ENCODE measurements at regions not wholly inside any gene's neighbourhood (a gene's known extent, or its start where the extent isn't known, plus 50 kb on each side); places are given as distances from the start of the nearest gene placed in this dataset.

GRCh38 chr17:77647531-77647930 is 311.0 kb upstream of the TNRC6C start:
- no peak for DNase-seq (ENCODE audit: low spot score)

DNA sequence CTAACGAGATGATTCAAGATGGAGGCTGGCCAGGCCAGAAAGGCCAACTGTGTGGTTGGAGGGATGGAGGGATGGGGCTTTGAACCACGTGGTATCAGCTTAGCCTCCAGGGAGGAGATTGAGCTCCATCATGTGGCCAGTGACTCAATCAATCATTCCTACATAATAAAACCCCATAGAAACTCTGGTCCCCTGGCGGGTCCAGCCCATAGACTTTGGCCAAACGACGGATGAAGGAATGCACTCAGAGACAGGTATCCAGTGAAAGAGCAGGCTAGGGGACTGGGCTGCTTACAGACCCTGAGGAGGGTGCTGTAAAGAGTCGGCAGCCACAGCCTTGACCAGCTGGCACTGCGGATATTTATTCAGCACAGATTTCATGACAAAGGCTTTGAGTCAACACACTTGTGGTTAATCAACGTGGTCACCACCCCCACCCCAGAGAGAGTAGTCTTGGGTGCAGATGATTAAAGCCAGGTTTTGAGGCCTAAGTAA is 308.7 kb upstream of the TNRC6C start:
- no peak for DNase-seq (ENCODE audit: low spot score)

DNA sequence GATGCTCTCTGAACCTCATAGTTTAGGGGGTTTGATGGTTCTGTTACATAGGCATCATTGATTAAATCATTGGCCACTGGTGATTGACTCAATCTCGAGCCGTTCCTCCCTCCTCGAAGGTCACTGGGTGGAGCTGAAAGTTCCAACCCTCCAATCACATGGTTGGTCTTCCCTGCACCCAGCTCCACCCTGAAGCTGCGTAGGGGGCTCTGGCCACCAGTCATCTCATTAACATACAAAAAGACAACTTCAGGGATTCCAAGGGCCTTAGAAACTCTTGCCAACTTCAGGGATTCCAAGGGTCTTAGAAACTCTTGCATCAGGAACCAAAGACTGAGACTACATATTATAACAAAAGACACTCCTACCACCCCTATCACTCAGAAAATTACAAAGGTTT is 306.5 kb upstream of the TNRC6C start:
- no peak for DNase-seq (ENCODE audit: low spot score)

- DNase-seq (ENCODE audit: low spot score), result no peak
Measured at GRCh38 chr17:77654296-77654695, 304.2 kb upstream of the TNRC6C start.

DNA sequence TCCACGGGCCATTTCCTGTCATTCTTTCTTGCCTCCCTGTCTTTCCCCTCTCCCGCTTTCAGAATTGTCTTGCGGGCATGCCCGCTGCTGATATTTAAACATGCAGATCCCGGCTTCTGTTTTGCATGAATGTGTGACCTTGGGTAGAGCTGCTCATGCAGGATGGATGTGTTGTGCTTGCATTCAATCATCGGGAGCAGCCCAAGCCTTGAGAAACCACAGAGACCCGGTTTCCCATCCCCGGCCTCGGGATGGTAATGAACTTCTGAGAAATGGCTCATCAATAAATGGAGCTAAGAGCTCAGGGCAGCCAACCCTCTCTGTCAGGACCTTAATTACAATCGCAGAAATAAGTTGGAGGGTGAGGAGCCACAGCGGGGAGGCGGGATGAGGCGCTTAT is 303.7 kb upstream of the TNRC6C start:
- DNase-seq (ENCODE audit: low spot score), result no peak

GRCh38 chr17:77656054-77656453 is 302.4 kb upstream of the TNRC6C start:
- DNase-seq (ENCODE audit: low spot score), result no peak

DNA sequence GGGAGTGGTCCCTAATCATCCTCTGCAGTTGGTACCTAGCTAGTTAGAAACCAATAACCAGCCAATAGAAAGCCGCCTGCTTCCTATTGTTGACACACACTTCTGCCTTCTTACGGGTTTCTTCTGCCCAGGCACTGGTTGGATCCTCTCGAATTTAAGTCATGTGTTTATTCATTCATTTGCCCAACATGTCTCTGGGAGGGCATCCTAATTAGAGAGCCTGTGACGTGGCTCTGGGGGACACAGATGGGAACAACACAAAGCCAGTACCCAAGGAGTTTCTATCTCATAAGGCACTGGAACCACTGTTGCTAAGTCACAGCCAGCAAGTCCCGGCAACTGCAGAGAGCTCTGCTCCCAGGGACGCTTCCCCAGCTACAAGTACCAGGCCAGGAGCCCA is 300.7 kb upstream of the TNRC6C start:
- no peak for DNase-seq (ENCODE audit: low spot score)

- DNase-seq (ENCODE audit: low spot score), result no peak
Measured at GRCh38 chr17:77660524-77660923, 298.0 kb upstream of the TNRC6C start.

DNA sequence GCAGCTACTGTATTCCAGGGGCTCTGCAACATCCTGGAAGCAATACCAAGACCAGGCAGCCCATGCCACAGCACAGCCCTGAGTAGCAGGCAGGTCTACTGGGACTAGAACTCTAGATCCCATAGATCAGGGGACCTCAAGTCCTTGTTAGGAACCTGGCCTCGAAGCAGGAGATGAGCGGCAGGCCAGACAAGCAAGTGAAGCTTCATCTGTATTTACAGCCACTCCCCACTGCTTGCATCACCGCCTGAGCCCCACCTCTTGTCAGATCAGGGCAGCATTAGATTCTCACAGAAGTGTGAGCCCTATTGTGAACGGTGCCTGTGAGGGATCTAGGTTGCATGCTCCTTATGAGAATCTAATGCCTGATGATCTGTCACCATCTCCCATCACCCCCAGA is 295.7 kb upstream of the TNRC6C start:
- DNase-seq (ENCODE audit: low spot score), result no peak

DNA sequence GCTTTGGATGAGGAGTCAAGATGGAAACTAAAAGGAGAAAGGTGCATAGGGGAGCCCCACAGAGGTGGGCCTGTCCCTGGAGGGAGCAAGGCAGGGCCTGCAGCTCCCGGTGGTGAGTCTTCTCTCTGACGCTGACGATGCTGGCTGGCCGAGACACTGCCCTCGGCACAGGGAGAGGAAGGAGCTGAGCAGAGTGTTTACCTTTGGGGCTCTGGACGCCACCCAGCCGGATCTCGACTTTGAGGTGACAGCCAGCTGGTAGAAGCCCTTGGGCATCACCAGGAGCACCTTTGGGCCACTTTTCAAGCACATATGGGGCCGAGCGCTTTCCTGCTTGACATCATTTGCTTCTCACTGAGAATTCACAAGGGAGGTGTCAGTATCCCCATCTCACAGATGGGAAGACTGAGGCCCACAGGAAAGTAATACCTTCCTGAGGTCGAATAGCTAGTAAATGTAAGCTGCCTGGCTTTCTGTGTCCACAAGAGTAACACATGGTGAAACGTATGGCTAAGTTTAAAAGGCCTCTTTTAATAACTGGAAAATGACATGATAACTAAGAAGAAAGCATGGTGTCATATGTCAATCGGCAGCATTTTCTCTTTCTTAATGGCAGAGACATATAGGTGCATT is 294.3 kb upstream of the TNRC6C start:
- no peak for DNase-seq (ENCODE audit: low spot score)

- no peak for DNase-seq (ENCODE audit: low spot score)
Measured at GRCh38 chr17:77665833-77666232, 292.7 kb upstream of the TNRC6C start.

GRCh38 chr17:77666462-77666861 is 292.0 kb upstream of the TNRC6C start:
- DNase-seq (ENCODE audit: low spot score), result no peak

DNA sequence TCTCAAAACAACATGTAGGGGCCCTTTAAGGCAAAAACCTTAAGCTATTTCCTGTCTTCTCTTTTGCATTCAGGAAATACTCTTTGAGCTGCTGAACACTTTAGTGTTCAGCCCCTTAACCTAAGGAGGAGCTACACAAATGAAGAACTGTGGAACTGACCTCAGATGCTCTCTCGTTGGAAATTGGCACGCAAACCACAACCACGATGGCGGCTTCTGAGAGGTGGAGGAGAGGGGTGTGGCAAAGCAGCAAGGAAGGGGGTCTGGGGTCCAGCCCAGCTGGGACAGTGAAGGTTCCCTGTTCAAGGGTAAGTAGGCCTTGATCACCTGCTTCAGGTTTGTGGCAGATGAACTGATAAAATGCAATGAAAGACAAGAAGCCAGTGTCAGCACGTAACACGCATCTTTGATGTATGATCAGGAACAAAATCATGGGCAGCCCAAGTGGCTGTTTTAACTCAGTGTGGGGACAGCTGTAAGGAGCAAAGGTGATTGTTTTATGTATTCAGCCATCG is 291.6 kb upstream of the TNRC6C start:
- DNase-seq (ENCODE audit: low spot score), result no peak

GRCh38 chr17:77667478-77667877 is 291.0 kb upstream of the TNRC6C start:
- DNase-seq (ENCODE audit: low spot score), result no peak

DNA sequence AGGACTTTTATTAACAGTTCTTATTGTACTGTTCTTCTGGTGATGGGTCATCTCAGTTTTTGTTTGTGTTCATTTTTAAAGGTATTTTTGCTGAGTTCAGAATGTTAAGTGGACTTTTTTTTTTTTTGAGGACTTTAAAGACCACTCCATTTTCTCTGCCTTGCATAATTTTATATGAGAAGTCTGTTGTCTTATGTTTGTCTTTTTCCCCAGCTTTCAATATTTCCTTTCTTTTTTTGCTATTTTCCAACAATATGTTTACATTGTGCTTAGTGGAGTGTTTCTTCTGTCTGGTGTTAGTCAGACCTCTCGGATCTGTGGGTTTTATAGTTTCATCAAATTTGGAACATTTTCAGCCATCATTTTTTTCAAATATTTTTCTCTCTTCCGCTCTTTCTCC is 290.0 kb upstream of the TNRC6C start:
- DNase-seq (ENCODE audit: low spot score), result no peak

DNA sequence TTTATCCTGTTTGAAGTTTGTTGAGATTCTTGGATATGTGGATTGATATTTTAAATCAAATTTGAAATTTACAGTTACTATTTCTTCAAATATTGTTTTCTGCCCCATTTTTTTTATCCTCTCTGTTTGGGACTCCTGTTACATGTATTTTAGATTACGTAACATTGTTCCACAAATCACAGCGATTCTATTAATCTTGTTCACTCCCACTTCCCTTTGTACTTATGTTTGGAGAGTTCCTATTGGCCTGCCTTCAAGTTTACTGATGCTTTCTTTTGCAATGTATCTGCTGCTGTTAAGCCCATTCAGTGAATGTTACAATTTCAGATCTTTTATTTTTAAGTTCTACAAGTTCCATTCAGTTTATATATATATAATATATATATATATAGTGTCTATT is 288.3 kb upstream of the TNRC6C start:
- no peak for DNase-seq (ENCODE audit: low spot score)

DNA sequence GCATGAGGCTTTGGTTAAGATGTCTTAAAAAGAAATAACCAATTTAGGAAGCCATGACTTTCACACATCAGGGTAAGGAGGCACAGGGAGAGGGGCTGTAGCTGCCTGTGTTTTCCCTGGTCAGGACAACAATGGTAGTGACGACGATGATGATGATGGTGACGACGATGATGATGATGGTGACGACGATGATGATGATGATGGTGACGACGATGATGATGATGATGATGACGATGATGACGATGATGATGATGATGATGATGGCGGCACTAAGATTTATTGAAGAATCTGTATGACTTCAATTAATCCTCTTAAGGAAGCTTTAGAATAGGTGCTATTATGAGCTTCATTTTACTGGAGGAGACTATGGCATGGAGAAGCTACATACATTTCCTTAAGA is 284.1 kb upstream of the TNRC6C start:
- DNase-seq (ENCODE audit: low spot score), result no peak

- DNase-seq (ENCODE audit: low spot score), result no peak
Measured at GRCh38 chr17:77675411-77675810, 283.1 kb upstream of the TNRC6C start.

DNA sequence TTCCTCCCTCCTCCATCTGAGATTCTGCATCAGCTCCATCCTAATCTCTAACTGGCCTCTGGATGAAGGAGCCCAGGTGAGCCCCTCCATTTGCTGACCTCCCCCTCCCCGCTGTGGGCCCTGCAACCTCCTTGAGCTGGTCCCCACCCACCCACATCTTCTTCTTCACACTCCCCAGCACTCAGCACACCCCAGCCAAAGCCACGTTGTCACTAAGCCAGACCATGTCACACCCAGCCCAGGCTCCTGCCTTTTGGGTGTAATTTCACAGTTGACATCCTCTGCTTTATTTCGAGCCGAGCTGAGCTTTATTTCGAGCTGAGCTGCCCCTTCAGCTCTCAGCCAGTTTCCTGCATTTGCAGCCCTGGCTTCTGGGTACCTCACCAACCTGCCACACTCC is 282.7 kb upstream of the TNRC6C start:
- DNase-seq (ENCODE audit: low spot score), result no peak

DNA sequence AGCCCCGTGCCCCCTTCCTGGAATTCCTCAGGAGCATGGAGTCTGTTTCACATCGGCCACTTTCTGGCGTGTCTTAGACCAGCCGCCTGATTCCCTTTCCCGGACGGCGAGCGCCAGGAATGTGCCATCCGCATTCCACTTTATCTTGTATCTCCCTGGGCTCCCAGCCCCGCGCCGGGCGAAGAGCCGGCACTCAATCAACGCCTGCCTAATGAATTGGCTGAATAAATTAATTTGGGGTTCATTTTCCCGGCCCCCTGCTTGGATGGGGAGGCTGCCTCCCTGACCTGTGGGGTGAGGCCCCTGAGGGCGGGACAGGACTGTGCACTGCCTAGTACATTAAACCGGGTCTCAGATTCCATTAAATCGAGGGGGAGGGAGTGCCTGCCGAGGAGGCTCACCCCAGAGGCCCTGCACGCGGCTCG is 282.3 kb upstream of the TNRC6C start:
- no peak for DNase-seq (ENCODE audit: low spot score)

DNA sequence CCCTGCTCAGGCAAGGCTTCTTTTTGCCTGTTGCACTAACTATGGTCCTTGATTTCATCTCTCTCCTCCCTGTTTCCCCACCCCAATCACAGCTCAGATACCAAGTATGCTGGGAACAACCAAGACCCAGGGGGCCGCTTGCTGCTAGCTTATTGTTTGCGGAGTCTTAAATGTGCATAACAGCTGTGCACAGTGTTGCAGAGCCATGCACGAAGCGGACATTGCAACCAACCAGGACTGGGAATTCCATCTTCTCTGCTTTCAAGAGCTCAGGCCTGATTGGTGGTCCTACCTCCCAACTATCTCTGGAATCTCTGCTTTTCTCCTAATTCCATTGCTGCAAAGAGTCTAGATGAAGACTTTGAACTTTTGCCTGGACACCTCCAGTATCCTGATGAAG is 281.3 kb upstream of the TNRC6C start:
- DNase-seq (ENCODE audit: low spot score), result peak; percentile 71

DNA sequence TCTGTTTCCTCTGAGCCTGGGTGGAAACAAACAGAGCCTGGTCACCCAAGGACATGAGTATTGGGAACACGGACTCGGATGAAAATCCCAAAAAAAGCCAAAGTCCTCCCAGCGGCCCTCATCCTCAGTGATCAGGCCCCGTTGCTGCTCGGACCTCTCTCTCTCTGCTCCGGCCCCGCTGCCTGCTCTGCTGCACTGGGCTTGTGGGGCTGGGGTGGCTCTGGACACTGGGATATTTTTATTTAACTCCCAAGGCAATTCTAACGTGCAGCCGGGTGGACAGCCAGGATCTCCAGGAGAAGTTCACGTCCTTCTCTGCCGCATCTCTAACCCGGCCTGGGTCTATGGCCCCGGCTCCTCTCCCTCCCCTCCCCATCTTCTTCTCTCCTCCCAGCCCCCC is 280.9 kb upstream of the TNRC6C start:
- DNase-seq (ENCODE audit: low spot score), result peak; percentile 64

GRCh38 chr17:77679589-77679988 is 278.9 kb upstream of the TNRC6C start:
- peak; percentile 58 for DNase-seq (ENCODE audit: low spot score)

GRCh38 chr17:77681861-77682260 is 276.6 kb upstream of the TNRC6C start:
- DNase-seq (ENCODE audit: low spot score), result peak; percentile 82

Data from left forelimb (tissue), 1 donor.